Upper lobe of left lung (tissue), 6 donors: ENCODE measurements at regions not wholly inside any gene's neighbourhood (a gene's known extent, or its start where the extent isn't known, plus 50 kb on each side); places are given as distances from the start of the nearest gene placed in this dataset.

Source experiments
- ATAC-seq, 2 donors: fragments of 200-7000 bp; cut with Tn5 transposase; one replicate each; pipeline ENCODE4 v1.9.1; 2022; ENCODE audit warnings: mild to moderate bottlenecking in 2 of 2, moderate library complexity in 2 of 2; ENCODE audit not compliant: low FRiP score in 2 of 2
- DNase-seq, 2 donors: peaks; one replicate each; pipeline ENCODE4 v3.0.0-alpha.2; 2019 to 2020
- H3K27ac ChIP-seq, 4 donors: fragments of 200-600 bp; sonication (generic); one replicate each; pipeline ENCODE4 v1.5.1; 2016 to 2019
- H3K27me3 ChIP-seq, 4 donors: fragments of 200-600 bp; sonication (generic); one replicate each; pipeline ENCODE4 v1.5.1; 2017 to 2019
- H3K36me3 ChIP-seq, 4 donors: fragments of 200-600 bp; sonication (generic); one replicate each; pipeline ENCODE4 v1.5.1; 2016 to 2019
- H3K4me1 ChIP-seq, 4 donors: fragments of 200-600 bp; sonication (generic); one replicate each; pipeline ENCODE4 v1.5.1; 2018 to 2019
- H3K4me3 ChIP-seq, 4 donors: fragments of 200-600 bp; sonication (generic); one replicate each; pipeline ENCODE4 v1.5.1; 2017 to 2019; ENCODE audit warnings: mild to moderate bottlenecking in 2 of 4, moderate library complexity in 1 of 4
- H3K9me3 ChIP-seq, 4 donors: fragments of 200-600 bp; sonication (generic); one replicate each; pipeline ENCODE4 v1.5.1; 2018 to 2019
- EP300 ChIP-seq, 4 donors: sonication (generic); formaldehyde crosslinking; IDR thresholded peaks; one replicate each; pipeline ENCODE4 v1.5.1; 2017; ENCODE audit warnings: antibody characterized with exemption in 4 of 4, control low read depth in 2 of 4
- POLR2A ChIP-seq, 4 donors: fragments of 450-650 bp; IDR thresholded peaks; one replicate each; pipeline ENCODE4 v1.5.1; 2016 to 2017; ENCODE audit warnings: antibody characterized with exemption in 4 of 4, mild to moderate bottlenecking in 2 of 4
- POLR2AphosphoS5 ChIP-seq, 2 donors: sonication (generic); formaldehyde crosslinking; IDR thresholded peaks; one replicate each; pipeline ENCODE4 v1.5.1; 2017; ENCODE audit warnings: antibody characterized with exemption in 2 of 2
- WGBS, 2 donors: methylation state at CpG; one replicate each; pipeline ENCODE4 v1.1.5; 2017 to 2018; 5-methylcytosine and 5-hydroxymethylcytosine counted together
- TF ChIP-seq, protein P1 (sequence below), 6 experiments: fragments of 450-650 bp in 4 of 6; fragments of 200-600 bp in 2 of 6; sonication (generic) in 2 of 6; IDR thresholded peaks; one replicate each; pipeline ENCODE4 v1.5.1; 2016 to 2019; ENCODE audit warnings: antibody characterized with exemption in 6 of 6
- donor health status: DM: no; HTN: no; CAD: no; lungs with moderate emphysema.
- donor health status: DM: no; HTN: yes; CAD: no; lungs with severe emphysema.

GRCh38 chr15:62719316-62719715, 323.2 kb upstream of the TPM1 start:
- 90 to 95% methylated on average over 5 of the region's 5 CpGs for WGBS, 2 donors
- Histone ChIP-seq H3K27ac (no peak overlapping the region), H3K4me1 (no peaks in the 10 kb centered on the region), H3K27me3 (no peaks in the 10 kb centered on the region), H3K4me3 (no peak overlapping the region), H3K36me3 (peaks cover 0 to 23% (median 4%) of the 10 kb centered on the region in 4 donors), H3K9me3 (no peaks in the 10 kb centered on the region)
- peak in 1 of 2 donors; percentile 30 for ATAC-seq
- DNase-seq, result no peak
- TF ChIP-seq POLR2AphosphoS5 (IDR thresholded peaks at IDR 0.05) (no peak), POLR2A (IDR thresholded peaks at IDR 0.05) (no peak), EP300 (IDR thresholded peaks at IDR 0.05) (no peak)
- TF ChIP-seq, protein P1, sequence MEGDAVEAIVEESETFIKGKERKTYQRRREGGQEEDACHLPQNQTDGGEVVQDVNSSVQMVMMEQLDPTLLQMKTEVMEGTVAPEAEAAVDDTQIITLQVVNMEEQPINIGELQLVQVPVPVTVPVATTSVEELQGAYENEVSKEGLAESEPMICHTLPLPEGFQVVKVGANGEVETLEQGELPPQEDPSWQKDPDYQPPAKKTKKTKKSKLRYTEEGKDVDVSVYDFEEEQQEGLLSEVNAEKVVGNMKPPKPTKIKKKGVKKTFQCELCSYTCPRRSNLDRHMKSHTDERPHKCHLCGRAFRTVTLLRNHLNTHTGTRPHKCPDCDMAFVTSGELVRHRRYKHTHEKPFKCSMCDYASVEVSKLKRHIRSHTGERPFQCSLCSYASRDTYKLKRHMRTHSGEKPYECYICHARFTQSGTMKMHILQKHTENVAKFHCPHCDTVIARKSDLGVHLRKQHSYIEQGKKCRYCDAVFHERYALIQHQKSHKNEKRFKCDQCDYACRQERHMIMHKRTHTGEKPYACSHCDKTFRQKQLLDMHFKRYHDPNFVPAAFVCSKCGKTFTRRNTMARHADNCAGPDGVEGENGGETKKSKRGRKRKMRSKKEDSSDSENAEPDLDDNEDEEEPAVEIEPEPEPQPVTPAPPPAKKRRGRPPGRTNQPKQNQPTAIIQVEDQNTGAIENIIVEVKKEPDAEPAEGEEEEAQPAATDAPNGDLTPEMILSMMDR (IDR thresholded peaks at IDR 0.05), result no peak

GRCh38 chr15:62722237-62722636, 320.3 kb upstream of the TPM1 start:
- H3K27ac ChIP-seq, result no peak overlapping the region
- H3K4me1 ChIP-seq, result no peaks in the 10 kb centered on the region
- H3K27me3 ChIP-seq, result no peaks in the 10 kb centered on the region
- no peak overlapping the region for H3K4me3 ChIP-seq
- no peaks in the 10 kb centered on the region for H3K9me3 ChIP-seq
- WGBS, 2 donors, result 95 to 97% methylated on average over 8 to 9 of the region's 9 CpGs
- DNase-seq, result peak in 1 of 2 donors; percentile 41
- TF ChIP-seq, protein P1 (IDR thresholded peaks at IDR 0.05), result no peak
- no peak for TF ChIP-seq POLR2AphosphoS5 (IDR thresholded peaks at IDR 0.05)
- no peak for TF ChIP-seq EP300 (IDR thresholded peaks at IDR 0.05)
- no peak for TF ChIP-seq POLR2A (IDR thresholded peaks at IDR 0.05)
- H3K36me3 ChIP-seq, result peaks cover 0 to 20% (median 4%) of the 10 kb centered on the region in 4 donors
- ATAC-seq, result no peak

GRCh38 chr15:62726461-62726860, 316.1 kb upstream of the TPM1 start:
- ATAC-seq, result no peak
- no peaks in the 10 kb centered on the region for H3K36me3 ChIP-seq
- no peaks in the 10 kb centered on the region for H3K4me1 ChIP-seq
- no peak overlapping the region for H3K27ac ChIP-seq
- no peaks in the 10 kb centered on the region for H3K27me3 ChIP-seq
- H3K4me3 ChIP-seq, result no peak overlapping the region
- no peaks in the 10 kb centered on the region for H3K9me3 ChIP-seq
- TF ChIP-seq POLR2AphosphoS5 (IDR thresholded peaks at IDR 0.05), result no peak
- no peak for TF ChIP-seq EP300 (IDR thresholded peaks at IDR 0.05)
- no peak for TF ChIP-seq POLR2A (IDR thresholded peaks at IDR 0.05)
- TF ChIP-seq, protein P1 (IDR thresholded peaks at IDR 0.05), result no peak
- no peak for DNase-seq

GRCh38 chr15:62727501-62727900, 315.0 kb upstream of the TPM1 start:
- ATAC-seq, result no peak
- TF ChIP-seq, protein P1 (IDR thresholded peaks at IDR 0.05), result no peak
- TF ChIP-seq EP300 (IDR thresholded peaks at IDR 0.05) (no peak), POLR2A (IDR thresholded peaks at IDR 0.05) (no peak), POLR2AphosphoS5 (IDR thresholded peaks at IDR 0.05) (no peak)
- no peaks in the 10 kb centered on the region for H3K4me1 ChIP-seq
- 96% methylated on average over 2 of the region's 2 CpGs for WGBS, 2 donors
- no peaks in the 10 kb centered on the region for H3K27me3 ChIP-seq
- H3K9me3 ChIP-seq, result no peaks in the 10 kb centered on the region
- H3K27ac ChIP-seq, result no peak overlapping the region
- H3K36me3 ChIP-seq, result no peaks in the 10 kb centered on the region
- DNase-seq, result no peak
- H3K4me3 ChIP-seq, result no peak overlapping the region

- DNase-seq (no peak), ATAC-seq (no peak)
- no peaks in the 10 kb centered on the region for H3K27me3 ChIP-seq
- no peak for TF ChIP-seq POLR2AphosphoS5 (IDR thresholded peaks at IDR 0.05)
- no peak for TF ChIP-seq EP300 (IDR thresholded peaks at IDR 0.05)
- TF ChIP-seq POLR2A (IDR thresholded peaks at IDR 0.05), result no peak
- TF ChIP-seq, protein P1 (IDR thresholded peaks at IDR 0.05), result no peak
- 94 to 95% methylated on average over 3 of the region's 3 CpGs for WGBS, 2 donors
- H3K27ac ChIP-seq, result no peak overlapping the region
- no peaks in the 10 kb centered on the region for H3K36me3 ChIP-seq
- H3K9me3 ChIP-seq, result no peaks in the 10 kb centered on the region
- no peak overlapping the region for H3K4me3 ChIP-seq
- H3K4me1 ChIP-seq, result no peaks in the 10 kb centered on the region
These were observed 311.7 kb upstream of the TPM1 start for GRCh38 chr15:62730825-62731224.
